Stomach (tissue), 8 donors: ENCODE measurements at regions not wholly inside any gene's neighbourhood (a gene's known extent, or its start where the extent isn't known, plus 50 kb on each side); places are given as distances from the start of the nearest gene placed in this dataset.

Source experiments
- DNase-seq, 2 donors: peaks; one replicate each; pipeline versions ENCODE4 v3.0.0 to v3.0.0-alpha.2; 2013 to 2019
- H3K27ac ChIP-seq, 5 donors: fragments of 200-600 bp in 4 of 5; sonication (generic) in 4 of 5; one replicate each; pipeline ENCODE4 v1.5.1; 2013 to 2019; ENCODE audit warnings: mild to moderate bottlenecking in 1 of 5, moderate library complexity in 1 of 5
- H3K27me3 ChIP-seq, 3 donors: fragments of 200-600 bp; sonication (generic); one replicate each; pipeline ENCODE4 v1.5.1; 2017 to 2019; ENCODE audit warnings: mixed run types in 1 of 3
- H3K36me3 ChIP-seq, 4 donors: fragments of 200-600 bp; sonication (generic); 1 replicate in 3 of 4; 2 replicates in 1 of 4; pipeline ENCODE4 v1.5.1; 2016 to 2019
- H3K4me1 ChIP-seq, 4 donors: fragments of 200-600 bp; sonication (generic); one replicate each; pipeline ENCODE4 v1.5.1; 2016 to 2019
- H3K4me3 ChIP-seq, 4 donors: fragments of 200-600 bp; sonication (generic) in 3 of 4; one replicate each; pipeline ENCODE4 v1.5.1; 2016 to 2019; ENCODE audit warnings: mild to moderate bottlenecking in 1 of 4
- H3K9me3 ChIP-seq, 4 donors: fragments of 200-600 bp; sonication (generic); one replicate each; pipeline ENCODE4 v1.5.1; 2016 to 2019
- CTCF ChIP-seq, 7 experiments: fragments of 450-650 bp in 4 of 7; fragments of 200-600 bp in 3 of 7; sonication (generic) in 3 of 7; IDR thresholded peaks; one replicate each; pipeline ENCODE4 v1.5.1; 2016 to 2019; ENCODE audit warnings: antibody characterized with exemption in 7 of 7, control low read depth in 2 of 7, mild to moderate bottlenecking in 1 of 7
- EP300 ChIP-seq: sonication (generic); formaldehyde crosslinking; IDR thresholded peaks from one replicate; pipeline ENCODE4 v1.6.1; 2017; ENCODE audit warnings: antibody characterized with exemption
- POLR2A ChIP-seq, 4 donors: fragments of 450-650 bp; IDR thresholded peaks; one replicate each; pipeline ENCODE4 v1.6.1; 2016; ENCODE audit warnings: antibody characterized with exemption in 4 of 4, control low read depth in 2 of 4, mild to moderate bottlenecking in 1 of 4, moderate library complexity in 1 of 4
- POLR2AphosphoS5 ChIP-seq, 3 donors: sonication (generic); formaldehyde crosslinking; IDR thresholded peaks; one replicate each; pipeline ENCODE4 v1.6.1; 2016; ENCODE audit warnings: antibody characterized with exemption in 3 of 3
- WGBS, 5 donors: extraction: QIAGEN DNeasy Blood & Tissue Kit in 3 of 5; methylation state at CpG; one replicate each; pipeline versions ENCODE4 v1.1.5 to v1.1.7; 2013 to 2018; 5-methylcytosine and 5-hydroxymethylcytosine counted together
- intact Hi-C: fragments of 100-400 bp; cut with DNase I; formaldehyde crosslinking; loops from one replicate; pipeline ENCODE4 v1.15.1; 2023; ENCODE audit warnings: low total_unique reads
- donor health status: healthy with polysubstance abuse.
- donor health status: Bipolar disorder and iron deficiency.
- donor health status: healthy.

GRCh38 chr7:17654940-17655339 lies 285.4 kb downstream of the SNX13 start:
- H3K27me3 ChIP-seq, result no peaks in the 10 kb centered on the region
- H3K9me3 ChIP-seq, result no peaks in the 10 kb centered on the region
- intact Hi-C loops, result no loop called here
- H3K4me3 ChIP-seq, result no peak overlapping the region
- TF ChIP-seq EP300 (no peak), CTCF (IDR thresholded peaks at IDR 0.05) (no peak), POLR2A (IDR thresholded peaks at IDR 0.05) (no peak), POLR2AphosphoS5 (IDR thresholded peaks at IDR 0.05) (no peak)
- H3K4me1 ChIP-seq, result peaks cover 0 to 13% (median 5%) of the 10 kb centered on the region in 4 donors
- no peaks in the 10 kb centered on the region for H3K36me3 ChIP-seq
- DNase-seq, result peak in 1 of 2 donors; percentile 18
- peak overlapping the region in 1 of 5 donors; percentile 30 for H3K27ac ChIP-seq
- 48 to 60% (median 57%) methylated on average over 2 of the region's 2 CpGs for WGBS, 5 donors

- TF ChIP-seq EP300, result no peak
- TF ChIP-seq POLR2AphosphoS5 (IDR thresholded peaks at IDR 0.05), result no peak
- no peak for TF ChIP-seq POLR2A (IDR thresholded peaks at IDR 0.05)
- no peak for TF ChIP-seq CTCF (IDR thresholded peaks at IDR 0.05)
- 95 to 100% (median 96%) methylated on average over 3 of the region's 3 CpGs for WGBS, 5 donors
- Histone ChIP-seq H3K27ac (no peak overlapping the region), H3K9me3 (no peaks in the 10 kb centered on the region), H3K4me3 (no peak overlapping the region), H3K27me3 (no peaks in the 10 kb centered on the region), H3K4me1 (no peaks in the 10 kb centered on the region), H3K36me3 (no peaks in the 10 kb centered on the region)
- no peak for DNase-seq
- intact Hi-C loops, result no loop called here
These were observed 281.2 kb downstream of the SNX13 start for GRCh38 chr7:17659126-17659525.

- H3K27me3 ChIP-seq, result no peaks in the 10 kb centered on the region
- intact Hi-C loops, result no loop called here
These were observed 280.2 kb downstream of the SNX13 start for GRCh38 chr7:17660116-17660515.

GRCh38 chr7:17661982-17662585 lies 278.2 kb downstream of the SNX13 start:
- no peak for TF ChIP-seq CTCF (IDR thresholded peaks at IDR 0.05)
- TF ChIP-seq POLR2AphosphoS5 (IDR thresholded peaks at IDR 0.05), result no peak
- no peak for TF ChIP-seq EP300
- no peak for TF ChIP-seq POLR2A (IDR thresholded peaks at IDR 0.05)
- intact Hi-C loops, result no loop called here
- Histone ChIP-seq H3K4me1 (no peaks in the 10 kb centered on the region), H3K4me3 (no peak overlapping the region), H3K9me3 (no peaks in the 10 kb centered on the region), H3K27me3 (no peaks in the 10 kb centered on the region), H3K36me3 (no peaks in the 10 kb centered on the region), H3K27ac (no peak overlapping the region)
- peak in 1 of 2 donors; percentile 21 for DNase-seq
- WGBS, 5 donors, result 54 to 71% (median 59%) methylated on average over 3 of the region's 3 CpGs

More at GRCh38 chr7:17660116-17660515, 280.2 kb downstream of the SNX13 start:
- Histone ChIP-seq H3K36me3 (no peaks in the 10 kb centered on the region), H3K4me1 (no peaks in the 10 kb centered on the region), H3K9me3 (no peaks in the 10 kb centered on the region), H3K4me3 (no peak overlapping the region), H3K27ac (no peak overlapping the region)
- WGBS, 5 donors, result 88 to 100% (median 96%) methylated on average over 1 of the region's 1 CpG
- no peak for DNase-seq
- TF ChIP-seq EP300 (no peak), CTCF (IDR thresholded peaks at IDR 0.05) (no peak), POLR2AphosphoS5 (IDR thresholded peaks at IDR 0.05) (no peak), POLR2A (IDR thresholded peaks at IDR 0.05) (no peak)
